HG03196 (cell line): ENCODE measurements at regions not wholly inside any gene's neighbourhood (a gene's known extent, or its start where the extent isn't known, plus 50 kb on each side); places are given as distances from the start of the nearest gene placed in this dataset.

Experiments
- ATAC-seq: cut with Tn5 transposase; IDR thresholded peaks from one replicate; pipeline ENCODE4 v1.9.1; 2021; ENCODE audit not compliant: unreplicated experiment

DNA sequence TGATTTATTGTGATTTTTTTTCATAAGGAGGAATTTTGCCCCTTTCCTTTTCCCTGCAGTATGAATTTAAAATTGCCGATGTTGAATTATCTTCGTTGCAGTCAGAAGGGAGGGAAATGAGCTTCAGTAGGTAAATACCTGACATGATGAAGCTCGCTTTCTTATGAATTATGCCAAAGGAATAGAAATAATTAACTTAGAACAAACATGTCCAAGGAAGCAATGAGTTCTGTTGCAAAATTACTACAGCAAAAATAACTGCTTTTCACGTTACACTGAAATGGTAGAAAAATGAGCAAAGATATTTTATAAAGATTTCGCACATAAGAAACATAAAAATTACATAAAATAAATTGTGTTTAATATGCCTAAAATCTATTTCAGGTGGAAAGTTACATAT, 91.1 kb upstream of the ZNF804A start:
- no peak for ATAC-seq

DNA sequence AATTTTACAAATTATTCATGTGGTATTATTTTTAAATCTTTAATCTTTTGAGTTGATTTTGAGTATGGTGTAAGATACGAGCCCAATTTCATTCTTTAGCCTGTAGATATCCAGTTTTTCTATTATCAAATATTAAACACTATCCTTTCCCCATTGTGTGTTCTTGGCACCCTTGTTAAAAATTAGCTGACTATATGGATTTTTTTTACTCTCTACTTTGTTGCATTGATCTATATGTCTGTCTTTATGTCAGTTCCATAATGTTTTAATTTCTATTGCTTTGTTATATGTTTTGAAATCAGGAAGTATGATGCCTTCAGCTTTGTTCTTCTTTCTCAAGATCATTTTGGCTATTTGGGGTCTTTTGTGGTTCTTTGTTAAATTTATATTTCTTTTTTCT, 80.9 kb upstream of the ZNF804A start:
- ATAC-seq, result no peak

DNA sequence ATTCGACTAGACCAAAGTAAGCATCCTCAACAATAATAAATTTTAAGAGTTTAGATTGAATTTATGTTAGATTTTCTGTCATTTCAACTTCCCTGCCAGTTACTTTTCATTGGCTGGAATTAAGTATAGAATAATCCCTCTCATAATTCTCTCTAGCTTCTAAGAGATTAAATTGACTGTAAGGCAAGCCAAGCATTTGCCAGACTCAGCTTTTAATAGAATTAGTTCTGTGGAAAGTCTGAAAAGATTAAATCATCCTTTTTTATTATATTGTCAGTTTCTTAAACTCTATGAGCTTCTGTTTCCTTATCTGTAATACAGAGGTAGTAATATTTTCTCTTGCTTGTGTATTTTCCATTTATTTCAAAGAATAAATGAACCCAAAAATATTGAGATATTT, 77.9 kb upstream of the ZNF804A start:
- ATAC-seq, result no peak

DNA sequence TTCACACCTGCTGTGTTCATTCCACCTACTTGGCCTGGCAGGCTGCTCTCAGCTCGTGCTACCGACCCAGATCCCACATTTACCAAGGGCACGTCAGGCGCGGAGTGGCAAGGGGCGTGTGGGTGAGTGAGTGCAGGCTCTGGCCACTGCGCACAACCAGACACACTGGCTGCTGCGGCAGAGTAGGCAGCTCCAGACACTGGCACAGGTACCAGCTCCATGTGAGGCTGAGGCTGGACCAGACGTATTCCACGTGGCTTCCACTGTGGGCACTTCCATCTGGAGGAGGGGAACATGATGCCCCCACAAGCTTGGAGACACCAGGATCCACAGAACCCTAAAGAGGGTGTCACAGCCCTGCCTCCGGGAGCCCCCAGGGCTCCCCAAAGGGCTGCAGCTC, 74.6 kb upstream of the ZNF804A start:
- ATAC-seq, result no peak

DNA sequence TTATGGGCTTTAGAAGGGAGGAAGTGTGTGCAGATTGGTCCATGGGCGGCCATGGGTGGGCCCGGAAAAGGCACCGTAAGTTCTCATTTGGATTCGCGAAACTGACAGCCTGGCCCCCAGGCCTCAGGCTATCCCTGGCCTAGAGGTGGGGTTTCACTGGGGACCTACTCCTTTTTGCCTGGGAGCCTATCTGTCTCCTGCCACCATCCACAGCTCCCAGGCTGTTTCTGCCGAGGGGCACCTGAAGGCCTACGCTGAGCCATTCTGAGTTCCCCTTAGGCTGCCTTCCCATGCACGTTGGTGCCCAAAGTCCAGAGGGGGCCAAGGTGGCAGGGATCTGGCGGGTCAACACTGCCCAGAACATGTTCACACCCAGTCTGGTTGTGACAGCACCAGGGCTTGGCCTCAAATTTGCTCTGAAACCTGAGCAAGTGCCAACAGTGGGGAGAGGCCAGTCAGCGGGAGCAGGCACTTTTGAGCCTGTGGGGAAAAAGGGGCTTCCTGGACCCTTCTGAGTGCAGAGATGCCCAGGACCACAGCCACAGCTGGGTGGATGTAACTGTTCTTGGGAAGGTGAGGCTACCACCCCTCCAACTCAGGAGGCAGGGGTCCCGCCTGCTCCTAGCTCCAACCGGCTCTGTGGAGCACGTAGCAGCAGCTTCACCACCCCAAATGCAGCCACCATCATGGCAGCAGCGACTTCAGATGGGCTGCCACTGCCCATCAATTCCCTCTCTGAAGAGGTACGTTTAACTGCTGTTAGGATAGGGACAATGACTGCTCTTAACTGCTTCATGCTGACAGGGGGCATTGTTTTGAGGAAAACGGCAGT, 73.6 kb upstream of the ZNF804A start:
- no peak for ATAC-seq

DNA sequence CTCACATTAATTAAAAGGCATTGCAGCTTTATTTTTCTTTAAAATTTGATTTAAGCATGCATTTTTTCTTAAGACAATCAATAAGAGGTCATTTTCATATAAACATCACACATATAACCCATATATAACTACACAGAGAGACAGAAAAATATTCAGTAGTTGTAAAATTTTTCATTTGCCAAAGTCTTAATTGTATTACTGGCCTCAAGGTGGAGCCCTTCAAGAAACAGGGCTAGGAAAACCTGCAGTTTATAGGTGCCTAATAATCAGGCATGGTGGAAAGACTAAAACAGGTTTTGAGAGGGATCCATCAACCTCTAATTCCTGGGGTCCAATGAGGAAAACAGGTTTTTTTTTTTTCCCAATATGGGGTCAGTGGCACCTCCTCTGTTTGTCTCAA, 71.3 kb upstream of the ZNF804A start:
- no peak for ATAC-seq

DNA sequence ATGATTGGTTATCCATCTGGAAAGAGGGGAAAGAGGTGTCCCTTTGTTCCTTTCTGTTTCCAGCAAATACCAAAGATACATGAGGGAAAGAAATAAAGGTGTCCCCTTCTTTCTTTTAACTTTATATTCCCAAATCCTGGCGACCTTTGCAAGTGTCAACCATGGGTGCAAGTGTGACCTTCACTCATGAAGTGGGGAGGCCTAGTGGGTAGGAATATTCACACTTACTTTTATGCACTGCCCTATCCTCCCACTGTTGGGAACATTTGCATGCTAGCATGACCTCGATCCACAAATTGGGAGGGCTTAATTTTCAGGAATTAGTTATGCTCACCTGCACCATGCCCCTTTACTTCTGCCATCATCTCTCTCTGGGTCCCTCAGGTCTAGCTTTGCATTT, 70.2 kb upstream of the ZNF804A start:
- no peak for ATAC-seq

DNA sequence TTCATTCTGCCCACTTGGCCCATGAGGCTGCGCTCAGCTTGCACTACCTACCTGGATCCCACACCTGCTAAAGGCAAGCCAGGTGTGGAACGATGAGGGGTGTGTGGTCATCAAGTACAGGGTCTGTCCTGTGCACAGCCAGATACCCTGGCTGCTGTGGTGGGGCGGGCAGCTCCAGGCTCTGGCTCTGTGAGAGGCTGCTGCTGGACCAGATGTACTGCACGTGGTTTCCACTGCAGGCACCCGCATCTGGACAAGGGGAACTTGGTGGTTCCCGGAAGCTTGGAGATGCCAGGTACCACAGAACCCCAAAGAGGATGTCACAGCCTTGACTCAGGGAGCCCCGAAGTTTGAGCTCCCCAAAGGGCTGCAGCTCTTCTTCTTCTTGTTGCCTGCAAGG, 68.1 kb upstream of the ZNF804A start:
- no peak for ATAC-seq

DNA sequence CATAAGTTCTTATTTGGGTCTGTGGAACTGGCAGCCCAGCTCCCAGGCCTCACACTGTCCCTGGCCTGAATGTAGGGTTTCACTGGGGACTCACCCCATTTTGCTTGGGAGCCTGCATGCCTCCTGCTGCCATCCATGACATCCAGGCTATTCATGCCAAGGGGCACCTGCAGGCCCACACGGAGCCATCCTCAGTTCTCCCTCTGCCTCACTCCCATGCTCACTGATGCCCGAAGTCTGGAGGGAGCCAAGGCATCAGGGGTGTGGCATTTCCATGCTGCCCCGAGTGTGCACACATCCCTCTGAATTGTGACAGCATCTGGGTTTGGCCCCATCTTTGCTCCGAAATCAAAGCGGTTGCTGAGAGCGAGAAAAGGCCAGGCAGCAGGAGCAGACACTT, 67.4 kb upstream of the ZNF804A start:
- no peak for ATAC-seq

DNA sequence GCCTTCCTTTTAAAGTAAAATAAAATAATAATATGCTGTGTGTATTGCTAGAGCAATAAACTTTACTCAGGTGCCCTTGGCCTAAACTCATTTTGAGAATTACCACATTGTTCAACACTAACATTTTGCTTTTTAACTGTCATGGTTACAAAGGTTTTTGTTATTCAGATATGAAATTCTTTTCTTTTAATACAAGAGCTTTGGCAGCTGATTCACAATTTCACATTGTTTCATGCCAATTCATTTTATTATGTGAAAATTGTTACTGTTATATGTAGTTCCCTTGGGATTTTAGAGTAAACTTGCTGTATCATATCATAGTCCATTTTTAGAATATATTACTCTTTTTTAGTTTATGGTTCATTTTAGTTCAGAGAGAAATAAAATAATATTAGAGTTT, 65.8 kb upstream of the ZNF804A start:
- ATAC-seq, result no peak

DNA sequence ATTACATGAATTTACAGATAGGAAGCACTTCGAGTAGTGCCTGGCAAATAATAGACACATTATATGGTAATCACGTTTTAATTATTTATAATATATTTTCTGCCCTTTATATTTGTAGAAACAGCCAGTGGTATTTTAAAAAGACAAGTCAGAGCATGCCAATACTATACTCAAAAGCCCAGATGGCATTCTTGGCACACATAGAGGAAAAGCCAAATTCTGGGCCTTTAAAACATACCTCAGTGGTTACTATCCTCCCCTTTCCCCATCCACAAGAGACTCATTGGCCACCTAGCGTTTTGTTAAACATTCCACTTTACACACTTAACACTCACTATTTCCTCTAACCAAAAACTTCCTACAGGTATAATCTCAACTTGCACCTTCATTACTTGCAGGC, 63.3 kb upstream of the ZNF804A start:
- no peak for ATAC-seq

DNA sequence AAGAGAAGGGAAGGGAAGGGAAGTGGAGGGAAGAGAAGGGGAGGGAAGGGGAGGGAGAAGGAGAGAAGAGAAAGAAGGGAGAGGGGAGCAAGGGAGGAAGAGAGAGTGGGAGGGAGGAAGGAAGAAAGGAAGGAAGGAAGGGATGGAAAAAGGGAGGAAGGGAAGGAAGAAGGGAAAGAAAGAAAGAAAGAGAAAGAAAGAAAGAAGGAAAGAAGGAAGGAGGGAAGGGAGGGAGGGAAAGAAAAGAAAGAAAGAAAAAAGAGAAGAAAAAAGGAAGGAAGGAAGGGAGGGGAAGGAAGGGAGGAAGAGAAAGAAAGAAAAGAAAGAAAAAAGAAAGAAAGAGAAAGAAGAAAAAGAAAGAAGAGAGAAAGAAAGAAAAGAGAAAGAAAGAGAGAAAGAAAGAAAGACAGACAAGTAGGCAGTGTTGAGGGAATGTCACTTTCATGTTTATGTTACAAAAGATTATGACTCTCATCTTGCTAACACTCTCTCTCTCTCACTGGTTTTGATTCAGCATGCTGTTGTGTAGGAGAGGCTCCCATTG, 58.0 kb upstream of the ZNF804A start:
- ATAC-seq, result no peak

DNA sequence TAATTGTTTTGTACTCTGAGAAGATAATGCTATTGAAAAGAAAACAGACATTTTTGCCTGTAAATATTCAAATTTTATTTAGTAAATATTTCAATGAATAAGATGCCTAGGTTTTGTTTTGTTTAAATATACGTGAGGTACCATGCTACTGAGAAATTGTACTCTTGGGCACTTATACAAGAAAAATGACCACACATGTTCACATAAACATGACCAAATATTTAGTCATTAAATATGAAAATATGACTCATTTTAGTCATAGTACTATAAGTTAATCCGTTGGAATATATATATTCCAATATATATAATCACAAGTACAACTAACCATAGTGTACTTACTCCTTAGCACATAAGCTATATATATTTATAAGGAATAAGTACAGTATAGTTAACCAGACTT, 56.7 kb upstream of the ZNF804A start:
- no peak for ATAC-seq

DNA sequence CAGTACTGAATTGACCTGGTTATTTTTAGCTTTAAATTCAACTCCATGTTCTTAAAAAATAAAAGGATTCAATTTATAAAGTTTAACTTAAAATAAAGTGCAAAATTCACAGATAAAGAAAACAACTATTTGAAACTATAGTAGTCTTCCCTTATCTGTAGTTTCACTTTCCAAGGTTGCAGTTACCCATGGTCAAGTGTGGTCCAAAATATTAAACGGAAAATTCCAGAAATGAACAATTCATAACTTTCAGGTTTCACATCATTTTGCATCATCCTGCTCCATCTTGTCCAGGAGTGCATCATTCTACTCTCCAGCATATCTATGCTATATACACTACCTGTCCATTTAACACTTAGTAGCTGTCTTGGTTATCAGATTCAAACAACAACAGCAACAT, 54.5 kb upstream of the ZNF804A start:
- no peak for ATAC-seq
